HCT116 (cell line): ENCODE measurements at regions not wholly inside any gene's neighbourhood (a gene's known extent, or its start where the extent isn't known, plus 50 kb on each side); places are given as distances from the start of the nearest gene placed in this dataset.

Source experiments
- EZH2 ChIP-seq: fragments of 200-600 bp; sonication (generic); IDR thresholded peaks from 2 replicates; pipeline ENCODE4 v1.6.1; 2017; ENCODE audit warnings: antibody characterized with exemption, mixed run types
- POLR2AphosphoS5 ChIP-seq: IDR thresholded peaks from 2 replicates; pipeline ENCODE4 v1.6.1; 2011; ENCODE audit warnings: mild to moderate bottlenecking, low read depth, low read length, moderate library complexity
- SP1 ChIP-seq: IDR thresholded peaks from 2 replicates; pipeline ENCODE4 v1.6.1; 2012; ENCODE audit warnings: low read depth
- SRF ChIP-seq: IDR thresholded peaks from 2 replicates; pipeline ENCODE4 v1.6.1; 2012; ENCODE audit warnings: low read depth
- YY1 ChIP-seq: IDR thresholded peaks from 2 replicates; pipeline ENCODE4 v1.6.1; 2011; ENCODE audit warnings: low read length, low read depth, moderate library complexity, mild to moderate bottlenecking; ENCODE audit not compliant: insufficient replicate concordance; ENCODE audit errors: extremely low read depth
- TF ChIP-seq, protein P1 (sequence below), 3 experiments: fragments of 200-600 bp in 1 of 3; sonication (generic) in 1 of 3; IDR thresholded peaks in 2 of 3; conservative IDR thresholded peaks in 1 of 3; 2 replicates each; pipeline ENCODE4 v1.5.1; 2012 to 2017; ENCODE audit warnings: low read depth in 2 of 3, low read length in 2 of 3, antibody characterized with exemption in 1 of 3, borderline replicate concordance in 1 of 3, control low read depth in 1 of 3, mild to moderate bottlenecking in 1 of 3, mixed read lengths in 1 of 3, mixed run types in 1 of 3, moderate library complexity in 1 of 3; ENCODE audit not compliant: insufficient read depth in 1 of 3

DNA sequence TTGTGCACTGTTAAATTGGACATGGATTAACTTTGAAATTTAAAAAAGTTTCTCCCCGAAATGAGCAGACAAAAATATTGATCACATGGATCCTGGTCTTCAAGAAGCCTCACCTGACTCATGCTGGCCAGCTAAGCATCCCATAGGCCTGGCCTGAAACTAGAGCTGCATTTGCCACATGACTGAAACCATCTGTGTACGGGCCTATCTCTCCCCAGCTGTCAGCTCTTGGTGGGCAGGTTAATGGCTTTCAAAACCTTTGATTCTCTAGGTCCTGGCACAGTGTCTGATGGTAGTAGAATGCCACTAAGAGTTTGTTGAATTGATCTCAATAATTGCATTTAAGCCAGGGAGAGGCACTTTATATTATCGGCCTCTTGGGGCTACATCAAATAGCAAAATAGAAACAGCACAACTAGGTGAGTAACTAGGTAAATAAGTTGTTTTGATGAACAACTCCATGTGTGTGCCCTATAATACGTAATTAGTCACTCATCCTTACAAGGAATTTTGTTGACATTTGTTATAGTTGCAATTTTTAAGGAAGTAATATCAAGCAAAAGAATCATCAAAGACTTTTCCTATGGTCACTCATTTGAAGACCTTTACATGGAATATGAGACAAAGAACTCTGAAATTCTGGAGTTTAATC is 251.1 kb downstream of the SP3 start:
- TF ChIP-seq, protein P1, sequence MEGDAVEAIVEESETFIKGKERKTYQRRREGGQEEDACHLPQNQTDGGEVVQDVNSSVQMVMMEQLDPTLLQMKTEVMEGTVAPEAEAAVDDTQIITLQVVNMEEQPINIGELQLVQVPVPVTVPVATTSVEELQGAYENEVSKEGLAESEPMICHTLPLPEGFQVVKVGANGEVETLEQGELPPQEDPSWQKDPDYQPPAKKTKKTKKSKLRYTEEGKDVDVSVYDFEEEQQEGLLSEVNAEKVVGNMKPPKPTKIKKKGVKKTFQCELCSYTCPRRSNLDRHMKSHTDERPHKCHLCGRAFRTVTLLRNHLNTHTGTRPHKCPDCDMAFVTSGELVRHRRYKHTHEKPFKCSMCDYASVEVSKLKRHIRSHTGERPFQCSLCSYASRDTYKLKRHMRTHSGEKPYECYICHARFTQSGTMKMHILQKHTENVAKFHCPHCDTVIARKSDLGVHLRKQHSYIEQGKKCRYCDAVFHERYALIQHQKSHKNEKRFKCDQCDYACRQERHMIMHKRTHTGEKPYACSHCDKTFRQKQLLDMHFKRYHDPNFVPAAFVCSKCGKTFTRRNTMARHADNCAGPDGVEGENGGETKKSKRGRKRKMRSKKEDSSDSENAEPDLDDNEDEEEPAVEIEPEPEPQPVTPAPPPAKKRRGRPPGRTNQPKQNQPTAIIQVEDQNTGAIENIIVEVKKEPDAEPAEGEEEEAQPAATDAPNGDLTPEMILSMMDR (IDR thresholded peaks at IDR 0.05 in 2 of 3, conservative IDR thresholded peaks at IDR 0.05 in 1 of 3; ENCODE audit: borderline replicate concordance in 1 of 3, insufficient read depth in 1 of 3, low read depth in 2 of 3, low read length in 2 of 3), result no peak
- TF ChIP-seq YY1, result no peak
- TF ChIP-seq POLR2AphosphoS5, result no peak
- no peak for TF ChIP-seq EZH2
- TF ChIP-seq SRF, result no peak
- no peak for TF ChIP-seq SP1
